Gastroesophageal sphincter (tissue), 3 donors: ENCODE measurements at regions not wholly inside any gene's neighbourhood (a gene's known extent, or its start where the extent isn't known, plus 50 kb on each side); places are given as distances from the start of the nearest gene placed in this dataset.

ENCODE experiments used
- CTCF ChIP-seq, 4 experiments: fragments of 200-600 bp in 2 of 4; fragments of 450-650 bp in 2 of 4; sonication (generic) in 1 of 4; IDR thresholded peaks; one replicate each; pipeline ENCODE4 v1.5.1; 2017 to 2019; ENCODE audit warnings: antibody characterized with exemption in 4 of 4, mild to moderate bottlenecking in 2 of 4, moderate library complexity in 2 of 4
- EP300 ChIP-seq: sonication (generic); formaldehyde crosslinking; IDR thresholded peaks from one replicate; pipeline ENCODE4 v1.6.1; 2017; ENCODE audit warnings: antibody characterized with exemption, mild to moderate bottlenecking
- POLR2A ChIP-seq, 2 donors: fragments of 450-650 bp; IDR thresholded peaks; one replicate each; pipeline ENCODE4 v1.6.1; 2017; ENCODE audit warnings: antibody characterized with exemption in 2 of 2, mild to moderate bottlenecking in 2 of 2, moderate library complexity in 1 of 2
- POLR2AphosphoS5 ChIP-seq: sonication (generic); formaldehyde crosslinking; IDR thresholded peaks from one replicate; pipeline ENCODE4 v1.6.1; 2017; ENCODE audit warnings: antibody characterized with exemption

GRCh38 chr5:111926026-111926425 is 169.0 kb upstream of the NREP start:
- TF ChIP-seq CTCF (IDR thresholded peaks at IDR 0.05) (no peak), POLR2A (IDR thresholded peaks at IDR 0.05) (no peak), POLR2AphosphoS5 (no peak), EP300 (no peak)
